SH-SY5Y (cell line): ENCODE measurements at regions not wholly inside any gene's neighbourhood (a gene's known extent, or its start where the extent isn't known, plus 50 kb on each side); places are given as distances from the start of the nearest gene placed in this dataset.

Experiments used
- GATA2 ChIP-seq: IDR thresholded peaks from 2 replicates; pipeline ENCODE4 v1.6.1; 2011; ENCODE audit warnings: mild to moderate bottlenecking, low read depth, low read length
- GATA3 ChIP-seq: IDR thresholded peaks from 2 replicates; pipeline ENCODE4 v1.6.1; 2011; ENCODE audit warnings: low read depth, mild to moderate bottlenecking, low read length, moderate library complexity

GRCh38 chr1:5481889-5482288 is 510.3 kb downstream of the NPHP4 start:
- TF ChIP-seq GATA2 (no peak), GATA3 (no peak)
